Chondrocyte (in vitro differentiated cells): ENCODE measurements at regions not wholly inside any gene's neighbourhood (a gene's known extent, or its start where the extent isn't known, plus 50 kb on each side); places are given as distances from the start of the nearest gene placed in this dataset.
A peak's percentile ranks its signal among the peaks of the same experiment; 100 is the strongest.

Experiments
- DNase-seq: peaks from one replicate; pipeline ENCODE4 v3.0.0; 2021; ENCODE audit warnings: mixed read lengths, low spot score
- H3K27ac Mint-ChIP-seq: one replicate; pipeline ENCODE4 v1.8.0; 2021; ENCODE audit warnings: mild to moderate bottlenecking, moderate library complexity, mixed read lengths; ENCODE audit not compliant: unreplicated experiment
- H3K27me3 Mint-ChIP-seq: 2 replicates; pipeline ENCODE4 v1.8.0; 2021; ENCODE audit warnings: low read depth, mixed read lengths
- H3K36me3 Mint-ChIP-seq: 2 replicates; pipeline ENCODE4 v1.8.0; 2021; ENCODE audit warnings: low read depth, mixed read lengths
- H3K4me1 Mint-ChIP-seq: 2 replicates; pipeline ENCODE4 v1.8.0; 2021; ENCODE audit warnings: low read depth, mild to moderate bottlenecking, mixed read lengths
- H3K4me3 Mint-ChIP-seq: one replicate; pipeline ENCODE4 v1.8.0; 2021; ENCODE audit warnings: mild to moderate bottlenecking, moderate library complexity, mixed read lengths; ENCODE audit not compliant: unreplicated experiment
- H3K9me3 Mint-ChIP-seq: 2 replicates; pipeline ENCODE4 v1.8.0; 2021; ENCODE audit warnings: low read depth, mixed read lengths
- CTCF ChIP-seq: fragments of 200-600 bp; sonication (generic); IDR thresholded peaks from 2 replicates; pipeline ENCODE4 v1.5.0; 2021; ENCODE audit warnings: antibody characterized with exemption, mild to moderate bottlenecking, moderate library complexity

- no peak overlapping the region for H3K4me3 Mint-ChIP-seq
- H3K4me1 Mint-ChIP-seq = peaks cover 30% of the 10 kb centered on the region
- peaks cover 41% of the 10 kb centered on the region for H3K27me3 Mint-ChIP-seq
- no peaks in the 10 kb centered on the region for H3K9me3 Mint-ChIP-seq
- peaks cover 7% of the 10 kb centered on the region for H3K36me3 Mint-ChIP-seq
- DNase-seq = no peak
- TF ChIP-seq CTCF = no peak
- no peak overlapping the region for H3K27ac Mint-ChIP-seq
These were observed 383.0 kb upstream of the SEMA3C start for GRCh38 chr7:81301815-81302214.

DNA sequence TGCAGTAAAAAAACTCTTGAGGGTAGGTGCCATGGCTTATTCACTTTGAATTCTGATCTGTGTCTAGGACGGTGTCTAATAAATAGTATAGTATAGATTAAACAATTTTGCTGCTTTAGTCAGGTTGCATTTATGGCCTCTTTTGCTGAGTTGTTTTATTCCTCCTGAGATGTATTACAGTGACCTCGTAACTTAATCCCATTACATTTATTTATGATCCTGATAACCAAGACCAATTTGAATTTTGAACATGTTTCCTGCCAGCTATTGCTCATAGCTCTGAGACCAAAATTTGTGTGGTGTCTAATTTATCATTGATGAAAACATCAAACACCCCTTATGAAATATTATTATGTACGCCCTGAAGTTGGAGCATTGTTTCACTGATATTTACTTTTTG, 381.9 kb upstream of the SEMA3C start:
- H3K4me3 Mint-ChIP-seq = no peak overlapping the region
- H3K4me1 Mint-ChIP-seq = peaks cover 35% of the 10 kb centered on the region
- H3K27ac Mint-ChIP-seq = no peak overlapping the region
- DNase-seq = no peak
- no peak for TF ChIP-seq CTCF
- H3K27me3 Mint-ChIP-seq = peaks cover 41% of the 10 kb centered on the region
- peaks cover 5% of the 10 kb centered on the region for H3K9me3 Mint-ChIP-seq
- H3K36me3 Mint-ChIP-seq = peaks cover 7% of the 10 kb centered on the region

GRCh38 chr7:81299711-81300110, 380.9 kb upstream of the SEMA3C start:
- no peak overlapping the region for H3K4me3 Mint-ChIP-seq
- peaks cover 35% of the 10 kb centered on the region for H3K4me1 Mint-ChIP-seq
- no peak for DNase-seq
- TF ChIP-seq CTCF = no peak
- peaks cover 5% of the 10 kb centered on the region for H3K9me3 Mint-ChIP-seq
- H3K27me3 Mint-ChIP-seq = peaks cover 37% of the 10 kb centered on the region
- H3K27ac Mint-ChIP-seq = peak overlapping the region; percentile 58
- peaks cover 4% of the 10 kb centered on the region for H3K36me3 Mint-ChIP-seq

- H3K36me3 Mint-ChIP-seq = peaks cover 1% of the 10 kb centered on the region
- H3K4me1 Mint-ChIP-seq = peaks cover 35% of the 10 kb centered on the region
- H3K27ac Mint-ChIP-seq = peak overlapping the region; percentile 63
- H3K27me3 Mint-ChIP-seq = peaks cover 36% of the 10 kb centered on the region
- TF ChIP-seq CTCF = no peak
- no peak overlapping the region for H3K4me3 Mint-ChIP-seq
- H3K9me3 Mint-ChIP-seq = peaks cover 5% of the 10 kb centered on the region
- DNase-seq = no peak
These were observed 380.3 kb upstream of the SEMA3C start for GRCh38 chr7:81298951-81299666.

- no peak for TF ChIP-seq CTCF
- H3K36me3 Mint-ChIP-seq = no peaks in the 10 kb centered on the region
- peaks cover 40% of the 10 kb centered on the region for H3K27me3 Mint-ChIP-seq
- no peak overlapping the region for H3K4me3 Mint-ChIP-seq
- no peak overlapping the region for H3K27ac Mint-ChIP-seq
- peaks cover 35% of the 10 kb centered on the region for H3K4me1 Mint-ChIP-seq
- H3K9me3 Mint-ChIP-seq = peaks cover 5% of the 10 kb centered on the region
- DNase-seq = no peak
These were observed 378.5 kb upstream of the SEMA3C start for GRCh38 chr7:81297317-81297716.
